ENCODE measurements at regions not wholly inside any gene's neighbourhood (a gene's known extent, or its start where the extent isn't known, plus 50 kb on each side); places are given as distances from the start of the nearest gene placed in this dataset.

- ATAC-seq (ENCODE audit: low read depth) (no peak), DNase-seq (no peak)
- Mint-ChIP-seq H3K4me3 (no peak overlapping the region), H3K36me3 (ENCODE audit: low read depth) (no peaks in the 10 kb centered on the region), H3K27me3 (peaks cover 2% of the 10 kb centered on the region), H3K27ac (no peak overlapping the region), H3K9me3 (peaks cover 4% of the 10 kb centered on the region), H3K4me1 (no peaks in the 10 kb centered on the region)
- CTCF ChIA-PET = no interaction called here
- POLR2A ChIA-PET = no interaction called here
- intact Hi-C loops (cut with micrococcal nuclease) = no loop called here
- no peak for TF ChIP-seq CTCF (IDR thresholded peaks at IDR 0.05)
Measured at GRCh38 chr17:33522623-33523022, 229.5 kb upstream of the ASIC2 start.

- peaks cover 6% of the 10 kb centered on the region for H3K9me3 Mint-ChIP-seq
- H3K4me3 Mint-ChIP-seq = no peak overlapping the region
- ATAC-seq (ENCODE audit: low read depth) (no peak), DNase-seq (no peak)
- no peaks in the 10 kb centered on the region for H3K36me3 Mint-ChIP-seq (ENCODE audit: low read depth)
- peaks cover 2% of the 10 kb centered on the region for H3K27me3 Mint-ChIP-seq
- H3K27ac Mint-ChIP-seq = no peak overlapping the region
- ChIA-PET POLR2A (no interaction called here), CTCF (no interaction called here)
- intact Hi-C loops (cut with micrococcal nuclease) = no loop called here
- H3K4me1 Mint-ChIP-seq = no peaks in the 10 kb centered on the region
- TF ChIP-seq CTCF (IDR thresholded peaks at IDR 0.05) = no peak
Measured at GRCh38 chr17:33523577-33523981, 230.5 kb upstream of the ASIC2 start.

- DNase-seq = no peak
- Mint-ChIP-seq H3K36me3 (ENCODE audit: low read depth) (no peaks in the 10 kb centered on the region), H3K9me3 (peaks cover 6% of the 10 kb centered on the region), H3K4me3 (no peak overlapping the region), H3K4me1 (no peaks in the 10 kb centered on the region), H3K27ac (no peak overlapping the region), H3K27me3 (peaks cover 2% of the 10 kb centered on the region)
- no peak for ATAC-seq (ENCODE audit: low read depth)
- no peak for TF ChIP-seq CTCF (IDR thresholded peaks at IDR 0.05)
- ChIA-PET CTCF (interaction anchor here (1.1 kb wide), 1 partner anchor 240 kb away, joined by 3 read pairs; no protein-coding TSS in a partner anchor), POLR2A (no interaction called here)
- intact Hi-C loops (cut with micrococcal nuclease) = no loop called here
Measured at GRCh38 chr17:33525186-33525585, 232.1 kb upstream of the ASIC2 start.

GRCh38 chr17:33526717-33527116 is 233.6 kb upstream of the ASIC2 start:
- no peaks in the 10 kb centered on the region for H3K4me1 Mint-ChIP-seq
- no peak for DNase-seq
- ATAC-seq (ENCODE audit: low read depth) = no peak
- POLR2A ChIA-PET = no interaction called here
- TF ChIP-seq CTCF (IDR thresholded peaks at IDR 0.05) = no peak
- intact Hi-C loops (cut with micrococcal nuclease) = no loop called here
- no peaks in the 10 kb centered on the region for H3K36me3 Mint-ChIP-seq (ENCODE audit: low read depth)
- H3K4me3 Mint-ChIP-seq = no peak overlapping the region
- no peaks in the 10 kb centered on the region for H3K27me3 Mint-ChIP-seq
- no peak overlapping the region for H3K27ac Mint-ChIP-seq
- peaks cover 6% of the 10 kb centered on the region for H3K9me3 Mint-ChIP-seq
- CTCF ChIA-PET = no interaction called here

GRCh38 chr17:33527290-33527689 is 234.2 kb upstream of the ASIC2 start:
- H3K36me3 Mint-ChIP-seq (ENCODE audit: low read depth) = no peaks in the 10 kb centered on the region
- H3K4me3 Mint-ChIP-seq = no peak overlapping the region
- ATAC-seq (ENCODE audit: low read depth) (no peak), DNase-seq (no peak)
- H3K27me3 Mint-ChIP-seq = no peaks in the 10 kb centered on the region
- ChIA-PET CTCF (no interaction called here), POLR2A (no interaction called here)
- intact Hi-C loops (cut with micrococcal nuclease) = no loop called here
- no peak overlapping the region for H3K27ac Mint-ChIP-seq
- H3K9me3 Mint-ChIP-seq = peaks cover 6% of the 10 kb centered on the region
- TF ChIP-seq CTCF (IDR thresholded peaks at IDR 0.05) = no peak
- H3K4me1 Mint-ChIP-seq = no peaks in the 10 kb centered on the region

All from activated B cell treated with CpG ODN at 0.5 μM for 24 hours (primary cell).